ENCODE measurements at regions not wholly inside any gene's neighbourhood (a gene's known extent, or its start where the extent isn't known, plus 50 kb on each side); places are given as distances from the start of the nearest gene placed in this dataset.

GRCh38 chr2:53474914-53475313 lies 292.7 kb upstream of the CHAC2 start (continued):
- TF ChIP-seq ZNF341 (tag by site-specific recombination; IDR thresholded peaks at IDR 0.05; ENCODE audit: low read depth): no peak

GRCh38 chr2:53473775-53474311 lies 293.8 kb upstream of the CHAC2 start:
- H3K36me3 ChIP-seq (ENCODE audit: control insufficient read depth in 2 of 2, insufficient read depth in 1 of 2, low read length in 2 of 2): no peaks in the 10 kb centered on the region
- H3K9me3 ChIP-seq (ENCODE audit: control insufficient read depth, insufficient read depth, low read depth, low read length): no peaks in the 10 kb centered on the region
- ChIA-PET CTCF (interaction anchor here (0.5 to 0.7 kb wide), 3 partner anchors 15 to 986 kb away, joined by 3 to 4 read pairs (median 3); no protein-coding TSS in a partner anchor), POLR2A (interaction anchor here (0.7 kb wide), 1 partner anchor 18 kb away, joined by 4 read pairs; no protein-coding TSS in a partner anchor)
- TF ChIP-seq ZEB2 (tag by site-specific recombination; IDR thresholded peaks at IDR 0.05) (no peak), ZNF302 (tag by site-specific recombination; IDR thresholded peaks at IDR 0.05; ENCODE audit: low read depth) (no peak), PRDM10 (tag by site-specific recombination; IDR thresholded peaks at IDR 0.05) (no peak), ZNF37A (tag by site-specific recombination; IDR thresholded peaks at IDR 0.05) (no peak), ZNF114 (tag by site-specific recombination; IDR thresholded peaks at IDR 0.05) (no peak), ZNF184 (tag by site-specific recombination; IDR thresholded peaks at IDR 0.05) (no peak), ZNF48 (tag by site-specific recombination; IDR thresholded peaks at IDR 0.05) (no peak), ZFP37 (tag by site-specific recombination; IDR thresholded peaks at IDR 0.05) (no peak), ZBTB8A (tag by site-specific recombination; IDR thresholded peaks at IDR 0.05) (no peak), ZNF274 (IDR thresholded peaks at IDR 0.05; ENCODE audit: low read length) (no peak), ZNF274 (tag by site-specific recombination; IDR thresholded peaks at IDR 0.05; ENCODE audit: borderline replicate concordance) (no peak), ZNF76 (tag by site-specific recombination; IDR thresholded peaks at IDR 0.05; ENCODE audit: borderline replicate concordance, low read depth) (no peak), ZFP41 (tag by site-specific recombination; IDR thresholded peaks at IDR 0.05; ENCODE audit: borderline replicate concordance) (no peak)
- H3K4me3 ChIP-seq (ENCODE audit: low read depth, low read length): no peak overlapping the region
- H3K4me1 ChIP-seq (ENCODE audit: control insufficient read depth, insufficient read depth, low read length): no peaks in the 10 kb centered on the region
- H3K27ac ChIP-seq (ENCODE audit: extremely low read depth, low read depth, low read length): no peak overlapping the region

GRCh38 chr2:53473236-53473635 lies 294.4 kb upstream of the CHAC2 start:
- no peak overlapping the region for H3K4me3 ChIP-seq (ENCODE audit: low read depth, low read length)
- POLR2A ChIA-PET: interaction anchor here (0.7 kb wide), 1 partner anchor 19 kb away, joined by 4 read pairs; no protein-coding TSS in a partner anchor
- no peak overlapping the region for H3K27ac ChIP-seq (ENCODE audit: extremely low read depth, low read depth, low read length)
- H3K36me3 ChIP-seq (ENCODE audit: control insufficient read depth in 2 of 2, insufficient read depth in 1 of 2, low read length in 2 of 2): no peaks in the 10 kb centered on the region
- no peaks in the 10 kb centered on the region; the same call in 1 of the 2 replicates for H3K9me3 ChIP-seq (ENCODE audit: control insufficient read depth, insufficient read depth, low read depth, low read length)
- no peak for TF ChIP-seq ZNF18 (tag by site-specific recombination; IDR thresholded peaks at IDR 0.05)
- TF ChIP-seq ZNF654 (tag by site-specific recombination; IDR thresholded peaks at IDR 0.05; ENCODE audit: low read depth): peak; percentile 15; the same call in 1 of the 2 replicates
- TF ChIP-seq CTCF (tag by site-specific recombination; IDR thresholded peaks at IDR 0.05): peak; percentile 18; the same call in 1 of the 2 replicates
- H3K4me1 ChIP-seq (ENCODE audit: control insufficient read depth, insufficient read depth, low read length): no peaks in the 10 kb centered on the region
- CTCF ChIA-PET: interaction anchor here (0.5 to 1.2 kb wide), 4 partner anchors 14 to 986 kb away, joined by 3 to 4 read pairs (median 4); no protein-coding TSS in a partner anchor
